ENCODE measurements at regions not wholly inside any gene's neighbourhood (a gene's known extent, or its start where the extent isn't known, plus 50 kb on each side); places are given as distances from the start of the nearest gene placed in this dataset.
"Not testable (repeated sequence)": the region's sequence is repeated elsewhere in the genome, so short reads cannot be mapped to it uniquely, and the experiment has no call there.

- no peaks in the 10 kb centered on the region for H3K9me3 ChIP-seq (ENCODE audit: control insufficient read depth, low read length)
- DNase-seq (no peak), ATAC-seq (ENCODE audit: low FRiP score) (no peak)
- no peaks in the 10 kb centered on the region for H3K36me3 ChIP-seq (ENCODE audit: control insufficient read depth in 1 of 2, insufficient read depth in 2 of 2, low read length in 1 of 2)
- no peaks in the 10 kb centered on the region for H3K4me1 ChIP-seq (ENCODE audit: control insufficient read depth in 1 of 2, insufficient read depth in 2 of 2, low read length in 2 of 2)
- WGBS, 2 donors, result 57 to 59% methylated on average over 3 of the region's 3 CpGs
- intact Hi-C loops (cut with DNase I), result no loop called here
- H3K27ac ChIP-seq (ENCODE audit: low read depth in 1 of 2, low read length in 2 of 2), result no peak overlapping the region
- no peaks in the 10 kb centered on the region for H3K27me3 ChIP-seq (ENCODE audit: control insufficient read depth in 1 of 2, insufficient read depth in 2 of 2, low read length in 1 of 2)
- no peak overlapping the region for H3K4me3 ChIP-seq (ENCODE audit: low read length in 2 of 2)
Measured at GRCh38 chr12:88893801-88894200, 313.5 kb upstream of the KITLG start.

- H3K9me3 ChIP-seq (ENCODE audit: control insufficient read depth, low read length); H3K4me1 ChIP-seq (ENCODE audit: control insufficient read depth in 1 of 2, insufficient read depth in 2 of 2, low read length in 2 of 2); H3K4me3 ChIP-seq (ENCODE audit: low read length in 2 of 2); DNase-seq; H3K27ac ChIP-seq (ENCODE audit: low read depth in 1 of 2, low read length in 2 of 2); H3K36me3 ChIP-seq (ENCODE audit: control insufficient read depth in 1 of 2, insufficient read depth in 2 of 2, low read length in 1 of 2); H3K27me3 ChIP-seq (ENCODE audit: control insufficient read depth in 1 of 2, insufficient read depth in 2 of 2, low read length in 1 of 2); ATAC-seq (ENCODE audit: low FRiP score); intact Hi-C loops (cut with DNase I): not testable (repeated sequence)
- WGBS, 2 donors, result 95% methylated on average over 11 of the region's 11 CpGs
Measured at GRCh38 chr12:88891434-88891833, 311.2 kb upstream of the KITLG start.

GRCh38 chr12:88889326-88890110 lies 309.2 kb upstream of the KITLG start:
- no peak overlapping the region for H3K27ac ChIP-seq (ENCODE audit: low read depth in 1 of 2, low read length in 2 of 2)
- no peaks in the 10 kb centered on the region for H3K9me3 ChIP-seq (ENCODE audit: control insufficient read depth, low read length)
- H3K36me3 ChIP-seq (ENCODE audit: control insufficient read depth in 1 of 2, insufficient read depth in 2 of 2, low read length in 1 of 2), result no peaks in the 10 kb centered on the region
- DNase-seq (no peak), ATAC-seq (ENCODE audit: low FRiP score) (no peak)
- H3K4me1 ChIP-seq (ENCODE audit: control insufficient read depth in 1 of 2, insufficient read depth in 2 of 2, low read length in 2 of 2), result no peaks in the 10 kb centered on the region
- no peak overlapping the region for H3K4me3 ChIP-seq (ENCODE audit: low read length in 2 of 2)
- intact Hi-C loops (cut with DNase I), result no loop called here
- no peaks in the 10 kb centered on the region for H3K27me3 ChIP-seq (ENCODE audit: control insufficient read depth in 1 of 2, insufficient read depth in 2 of 2, low read length in 1 of 2)
- 31 to 39% methylated on average over 2 of the region's 2 CpGs for WGBS, 2 donors

- no peak for DNase-seq
- WGBS, 2 donors, result 90 to 97% methylated on average over 2 of the region's 2 CpGs
- no peaks in the 10 kb centered on the region for H3K4me1 ChIP-seq (ENCODE audit: control insufficient read depth in 1 of 2, insufficient read depth in 2 of 2, low read length in 2 of 2)
Measured at GRCh38 chr12:88884600-88884999, 304.3 kb upstream of the KITLG start.

GRCh38 chr12:88882662-88883061 lies 302.4 kb upstream of the KITLG start:
- no peak for ATAC-seq (ENCODE audit: low FRiP score)
- WGBS, 2 donors, result 76% methylated on average over 1 of the region's 1 CpG
- H3K9me3 ChIP-seq (ENCODE audit: control insufficient read depth, low read length), result no peaks in the 10 kb centered on the region
- H3K27me3 ChIP-seq (ENCODE audit: control insufficient read depth in 1 of 2, insufficient read depth in 2 of 2, low read length in 1 of 2), result no peaks in the 10 kb centered on the region
- H3K36me3 ChIP-seq (ENCODE audit: control insufficient read depth in 1 of 2, insufficient read depth in 2 of 2, low read length in 1 of 2), result no peaks in the 10 kb centered on the region
- H3K4me3 ChIP-seq (ENCODE audit: low read length in 2 of 2), result no peak overlapping the region
- H3K27ac ChIP-seq (ENCODE audit: low read depth in 1 of 2, low read length in 2 of 2), result no peak overlapping the region
- H3K4me1 ChIP-seq (ENCODE audit: control insufficient read depth in 1 of 2, insufficient read depth in 2 of 2, low read length in 2 of 2), result no peaks in the 10 kb centered on the region
- intact Hi-C loops (cut with DNase I), result no loop called here
- DNase-seq, result no peak

More at GRCh38 chr12:88884600-88884999, 304.3 kb upstream of the KITLG start:
- Histone ChIP-seq H3K27ac (ENCODE audit: low read depth in 1 of 2, low read length in 2 of 2) (no peak overlapping the region), H3K4me3 (ENCODE audit: low read length in 2 of 2) (no peak overlapping the region), H3K27me3 (ENCODE audit: control insufficient read depth in 1 of 2, insufficient read depth in 2 of 2, low read length in 1 of 2) (no peaks in the 10 kb centered on the region), H3K9me3 (ENCODE audit: control insufficient read depth, low read length) (no peaks in the 10 kb centered on the region), H3K36me3 (ENCODE audit: control insufficient read depth in 1 of 2, insufficient read depth in 2 of 2, low read length in 1 of 2) (no peaks in the 10 kb centered on the region)
- ATAC-seq (ENCODE audit: low FRiP score), result no peak
- intact Hi-C loops (cut with DNase I), result no loop called here

GRCh38 chr12:88880051-88880450 lies 299.8 kb upstream of the KITLG start:
- no peak overlapping the region for H3K4me3 ChIP-seq (ENCODE audit: low read length in 2 of 2)
- no peaks in the 10 kb centered on the region for H3K4me1 ChIP-seq (ENCODE audit: control insufficient read depth in 1 of 2, insufficient read depth in 2 of 2, low read length in 2 of 2)
- no peaks in the 10 kb centered on the region for H3K9me3 ChIP-seq (ENCODE audit: control insufficient read depth, low read length)
- ATAC-seq (ENCODE audit: low FRiP score) (no peak), DNase-seq (no peak)
- 72 to 86% methylated on average over 2 of the region's 2 CpGs for WGBS, 2 donors
- H3K36me3 ChIP-seq (ENCODE audit: control insufficient read depth in 1 of 2, insufficient read depth in 2 of 2, low read length in 1 of 2), result no peaks in the 10 kb centered on the region
- H3K27ac ChIP-seq (ENCODE audit: low read depth in 1 of 2, low read length in 2 of 2), result no peak overlapping the region
- intact Hi-C loops (cut with DNase I), result no loop called here
- no peaks in the 10 kb centered on the region for H3K27me3 ChIP-seq (ENCODE audit: control insufficient read depth in 1 of 2, insufficient read depth in 2 of 2, low read length in 1 of 2)

GRCh38 chr12:88878295-88878694 lies 298.0 kb upstream of the KITLG start:
- intact Hi-C loops (cut with DNase I), result no loop called here
- Histone ChIP-seq H3K4me1 (ENCODE audit: control insufficient read depth in 1 of 2, insufficient read depth in 2 of 2, low read length in 2 of 2) (no peaks in the 10 kb centered on the region), H3K9me3 (ENCODE audit: control insufficient read depth, low read length) (no peaks in the 10 kb centered on the region), H3K4me3 (ENCODE audit: low read length in 2 of 2) (no peak overlapping the region), H3K36me3 (ENCODE audit: control insufficient read depth in 1 of 2, insufficient read depth in 2 of 2, low read length in 1 of 2) (no peaks in the 10 kb centered on the region), H3K27me3 (ENCODE audit: control insufficient read depth in 1 of 2, insufficient read depth in 2 of 2, low read length in 1 of 2) (no peaks in the 10 kb centered on the region), H3K27ac (ENCODE audit: low read depth in 1 of 2, low read length in 2 of 2) (no peak overlapping the region)
- no peak for DNase-seq
- ATAC-seq (ENCODE audit: low FRiP score), result no peak
- WGBS, 2 donors, result 76 to 78% methylated on average over 2 of the region's 2 CpGs

GRCh38 chr12:88876857-88877256 lies 296.6 kb upstream of the KITLG start:
- no peak for ATAC-seq (ENCODE audit: low FRiP score)
- WGBS, 2 donors, result 89 to 94% methylated on average over 2 of the region's 2 CpGs
- intact Hi-C loops (cut with DNase I), result no loop called here
- no peaks in the 10 kb centered on the region for H3K4me1 ChIP-seq (ENCODE audit: control insufficient read depth in 1 of 2, insufficient read depth in 2 of 2, low read length in 2 of 2)
- H3K27ac ChIP-seq (ENCODE audit: low read depth in 1 of 2, low read length in 2 of 2), result no peak overlapping the region
- H3K36me3 ChIP-seq (ENCODE audit: control insufficient read depth in 1 of 2, insufficient read depth in 2 of 2, low read length in 1 of 2), result no peaks in the 10 kb centered on the region
- H3K27me3 ChIP-seq (ENCODE audit: control insufficient read depth in 1 of 2, insufficient read depth in 2 of 2, low read length in 1 of 2), result no peaks in the 10 kb centered on the region
- no peaks in the 10 kb centered on the region for H3K9me3 ChIP-seq (ENCODE audit: control insufficient read depth, low read length)
- DNase-seq, result no peak
- no peak overlapping the region for H3K4me3 ChIP-seq (ENCODE audit: low read length in 2 of 2)

GRCh38 chr12:88870000-88870737 lies 289.9 kb upstream of the KITLG start:
- DNase-seq, result no peak
- WGBS, 2 donors, result 41% methylated on average over 3 of the region's 3 CpGs

More at GRCh38 chr12:88870000-88870737, 289.9 kb upstream of the KITLG start:
- no peaks in the 10 kb centered on the region for H3K4me1 ChIP-seq (ENCODE audit: control insufficient read depth in 1 of 2, insufficient read depth in 2 of 2, low read length in 2 of 2)
- no peaks in the 10 kb centered on the region for H3K9me3 ChIP-seq (ENCODE audit: control insufficient read depth, low read length)
- H3K36me3 ChIP-seq (ENCODE audit: control insufficient read depth in 1 of 2, insufficient read depth in 2 of 2, low read length in 1 of 2), result no peaks in the 10 kb centered on the region
- H3K27me3 ChIP-seq (ENCODE audit: control insufficient read depth in 1 of 2, insufficient read depth in 2 of 2, low read length in 1 of 2), result no peaks in the 10 kb centered on the region
- no peak overlapping the region for H3K27ac ChIP-seq (ENCODE audit: low read depth in 1 of 2, low read length in 2 of 2)
- intact Hi-C loops (cut with DNase I), result no loop called here
- H3K4me3 ChIP-seq (ENCODE audit: low read length in 2 of 2), result no peak overlapping the region
- ATAC-seq (ENCODE audit: low FRiP score), result no peak

Measured in aorta (tissue), 5 donors.